OCI-LY7 (cell line): ENCODE measurements at regions not wholly inside any gene's neighbourhood (a gene's known extent, or its start where the extent isn't known, plus 50 kb on each side); places are given as distances from the start of the nearest gene placed in this dataset.

Experiments
- BruUV-seq: library from RNA; stranded (reverse); fragments of 400-500 nt; replicated peaks from 2 replicates; lab custom pipeline; 2021; lab: Mats Ljungman, UMichigan
- CTCF ChIA-PET: fragments of 300-600 bp; sonication (Branson Sonifier 250); formaldehyde crosslinking; loops from one replicate; lab custom pipeline; 2022; ENCODE audit warnings: antibody characterized with exemption; ENCODE audit not compliant: unreplicated experiment; lab: Charles Lee
- POLR2A ChIA-PET: fragments of 300-600 bp; sonication (Branson Sonifier 250); formaldehyde crosslinking; loops from one replicate; lab custom pipeline; 2022; ENCODE audit warnings: antibody characterized with exemption; lab: Charles Lee
- DNase-seq: peaks from one replicate; pipeline ENCODE4 v3.0.0-alpha.2; 2015; ENCODE audit warnings: low spot score
- H2AFZ ChIP-seq: fragments of 200-600 bp; sonication (generic), shearing (Covaris generic); 2 replicates; pipeline ENCODE4 v1.6.1; 2014; ENCODE audit warnings: mild to moderate bottlenecking, antibody characterized with exemption, low read length, moderate library complexity
- H3K27ac ChIP-seq: fragments of 200-600 bp; sonication (generic); 2 replicates; pipeline ENCODE4 v1.5.1; 2014; ENCODE audit warnings: mixed run types, low read depth, mild to moderate bottlenecking, moderate library complexity, low read length, inconsistent platforms; ENCODE audit not compliant: poor library complexity, severe bottlenecking
- H3K36me3 ChIP-seq: fragments of 200-600 bp; sonication (generic); 2 replicates; pipeline ENCODE4 v1.6.1; 2014; ENCODE audit warnings: mild to moderate bottlenecking, antibody characterized with exemption, low read length, moderate library complexity, mixed read lengths; ENCODE audit not compliant: insufficient read depth
- H3K4me1 ChIP-seq: fragments of 200-600 bp; sonication (generic); 2 replicates; pipeline ENCODE4 v1.5.1; 2014; ENCODE audit warnings: mild to moderate bottlenecking, low read length; ENCODE audit not compliant: insufficient read depth, poor library complexity, severe bottlenecking
- H3K4me2 ChIP-seq: fragments of 200-600 bp; sonication (generic); 2 replicates; pipeline ENCODE4 v1.6.1; 2014; ENCODE audit warnings: mild to moderate bottlenecking, low read length
- H3K4me3 ChIP-seq: fragments of 200-600 bp; sonication (generic); 2 replicates; pipeline ENCODE4 v1.5.1; 2014; ENCODE audit warnings: mild to moderate bottlenecking, low read depth, low read length; ENCODE audit not compliant: poor library complexity, severe bottlenecking
- H3K79me2 ChIP-seq: fragments of 200-600 bp; sonication (generic); 2 replicates; pipeline ENCODE4 v1.6.1; 2016; ENCODE audit warnings: low read depth, mild to moderate bottlenecking, low read length, moderate library complexity, mixed read lengths; ENCODE audit not compliant: insufficient read depth
- H3K9me2 ChIP-seq: fragments of 200-600 bp; sonication (generic); 2 replicates; pipeline ENCODE4 v1.6.1; 2016; ENCODE audit warnings: mild to moderate bottlenecking, low read length, mixed read lengths; ENCODE audit not compliant: insufficient read depth
- H3K9me3 ChIP-seq: fragments of 200-600 bp; sonication (generic); 2 replicates; pipeline ENCODE4 v1.6.1; 2014; ENCODE audit warnings: mild to moderate bottlenecking, mixed run types, low read length, mixed read lengths
- H4K20me1 ChIP-seq: fragments of 200-600 bp; sonication (generic); 2 replicates; pipeline ENCODE4 v1.6.1; 2014; ENCODE audit warnings: mild to moderate bottlenecking, antibody characterized with exemption, low read length, moderate library complexity, mixed read lengths; ENCODE audit not compliant: insufficient read depth
- CTCF ChIP-seq: fragments of 200-600 bp; sonication (generic); conservative IDR thresholded peaks from 2 replicates; pipeline ENCODE4 v1.5.1; 2014; ENCODE audit warnings: mild to moderate bottlenecking, antibody characterized with exemption, low read length, moderate library complexity, mixed read lengths
- EZH2phosphoT487 ChIP-seq: fragments of 200-600 bp; sonication (generic); IDR thresholded peaks from 2 replicates; pipeline ENCODE4 v1.6.1; 2018; ENCODE audit warnings: low read depth, borderline replicate concordance, mild to moderate bottlenecking, mixed run types, antibody characterized with exemption, low read length, moderate library complexity, mixed read lengths
- intact Hi-C: fragments of 100-400 bp; cut with micrococcal nuclease; formaldehyde crosslinking; loops from one replicate; pipeline ENCODE4 v1.10.0; 2022; ENCODE audit not compliant: unreplicated experiment

- no peaks in the 10 kb centered on the region; the same call in 1 of the 2 replicates for H3K9me3 ChIP-seq
- ChIA-PET POLR2A (interaction anchor here (0.6 kb wide), 1 partner anchor 42 kb away, joined by 5 read pairs; no protein-coding TSS in a partner anchor), CTCF (no interaction called here)
- TF ChIP-seq CTCF: no peak
- TF ChIP-seq EZH2phosphoT487: no peak
- no peaks in the 10 kb centered on the region for H4K20me1 ChIP-seq
- intact Hi-C loops: no loop called here
- no peaks in the 10 kb centered on the region for H3K4me1 ChIP-seq
- no peaks in the 10 kb centered on the region for H3K79me2 ChIP-seq
- no peak overlapping the region for H2AFZ ChIP-seq
- H3K27ac ChIP-seq: no peak overlapping the region
- H3K9me2 ChIP-seq: no peaks in the 10 kb centered on the region
- no TSS peak for BruUV-seq
- DNase-seq: no peak
- no peak overlapping the region for H3K4me3 ChIP-seq
- H3K36me3 ChIP-seq: no peaks in the 10 kb centered on the region
- H3K4me2 ChIP-seq: no peak overlapping the region
Observed at GRCh38 chr14:28952666-28953065, 186.1 kb downstream of the FOXG1 start.

DNA sequence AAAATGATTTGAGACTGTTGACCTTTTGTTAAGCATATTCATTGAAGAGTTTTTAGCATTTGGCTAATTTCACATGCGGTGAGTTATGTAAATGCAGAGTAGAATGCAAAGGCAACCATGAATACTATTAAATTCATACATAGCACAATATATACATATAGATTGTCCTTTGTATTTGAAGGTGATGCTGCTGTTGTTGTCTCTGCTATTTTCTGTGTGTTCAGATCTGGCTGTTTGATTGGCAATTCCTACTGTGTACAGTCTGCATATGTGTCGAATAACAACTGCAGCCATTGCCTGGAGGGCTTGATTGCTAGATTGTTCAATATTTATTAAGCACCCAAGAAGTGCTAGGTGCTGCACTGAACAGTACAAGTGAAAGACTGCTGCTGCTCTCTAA is 187.4 kb downstream of the FOXG1 start:
- CTCF ChIA-PET: no interaction called here
- POLR2A ChIA-PET: no interaction called here

More for the DNA sequence above, 187.4 kb downstream of the FOXG1 start:
- DNase-seq: no peak
- H3K36me3 ChIP-seq: no peaks in the 10 kb centered on the region
- no TSS peak for BruUV-seq
- H2AFZ ChIP-seq: no peak overlapping the region
- no peaks in the 10 kb centered on the region for H4K20me1 ChIP-seq
- no peaks in the 10 kb centered on the region for H3K79me2 ChIP-seq
- no peak overlapping the region for H3K4me3 ChIP-seq
- TF ChIP-seq EZH2phosphoT487: no peak
- TF ChIP-seq CTCF: no peak
- no peak overlapping the region for H3K27ac ChIP-seq
- no peak overlapping the region for H3K4me2 ChIP-seq
- no peaks in the 10 kb centered on the region for H3K4me1 ChIP-seq
- H3K9me3 ChIP-seq: no peaks in the 10 kb centered on the region; the same call in 1 of the 2 replicates
- intact Hi-C loops: no loop called here
- H3K9me2 ChIP-seq: no peaks in the 10 kb centered on the region
